NCI-H2107 treated with DMSO at 0.1 percent for 48 hours (cell line): ENCODE measurements at regions not wholly inside any gene's neighbourhood (a gene's known extent, or its start where the extent isn't known, plus 50 kb on each side); places are given as distances from the start of the nearest gene placed in this dataset.
A peak's percentile ranks its signal among the peaks of the same experiment; 100 is the strongest.

ENCODE experiments used
- DNase-seq: peaks from one replicate; lab custom pipeline; 2025; ENCODE audit not compliant: unreplicated experiment; lab: John Stamatoyannopoulos, UW

GRCh38 chr20:63116412-63117106 is 99.4 kb downstream of the YTHDF1 start:
- no peak for DNase-seq

- DNase-seq, result no peak
Measured at GRCh38 chr20:63115651-63116411, 100.1 kb downstream of the YTHDF1 start.

- DNase-seq, result no peak
Measured at GRCh38 chr20:63114693-63115311, 101.1 kb downstream of the YTHDF1 start.

GRCh38 chr20:63114006-63114692 is 101.8 kb downstream of the YTHDF1 start:
- DNase-seq, result peak; percentile 31

GRCh38 chr20:63112491-63113219 is 103.3 kb downstream of the YTHDF1 start:
- DNase-seq, result no peak

GRCh38 chr20:63108247-63108646 is 101.5 kb upstream of the BHLHE23 start:
- no peak for DNase-seq

GRCh38 chr20:63107449-63108200 is 100.9 kb upstream of the BHLHE23 start:
- no peak for DNase-seq

- no peak for DNase-seq
Measured at GRCh38 chr20:63106765-63107448, 100.1 kb upstream of the BHLHE23 start.

- no peak for DNase-seq
Measured at GRCh38 chr20:63106108-63106764, 99.5 kb upstream of the BHLHE23 start.

GRCh38 chr20:63105211-63106107 is 98.7 kb upstream of the BHLHE23 start:
- no peak for DNase-seq

GRCh38 chr20:63104312-63105181 is 97.8 kb upstream of the BHLHE23 start:
- no peak for DNase-seq

GRCh38 chr20:63103402-63104311 is 96.9 kb upstream of the BHLHE23 start:
- DNase-seq, result no peak

GRCh38 chr20:63102721-63103375 is 96.1 kb upstream of the BHLHE23 start:
- no peak for DNase-seq

GRCh38 chr20:63101781-63102720 is 95.3 kb upstream of the BHLHE23 start:
- no peak for DNase-seq
